IMR-90 (cell line): ENCODE measurements at regions not wholly inside any gene's neighbourhood (a gene's known extent, or its start where the extent isn't known, plus 50 kb on each side); places are given as distances from the start of the nearest gene placed in this dataset.

Source experiments
- CEBPB ChIP-seq: IDR thresholded peaks from 2 replicates; pipeline ENCODE4 v1.6.1; 2012; ENCODE audit warnings: low read depth, low read length, improper control_type of control experiment
- CTCF ChIP-seq: conservative IDR thresholded peaks from 2 replicates; pipeline ENCODE4 v1.5.1; 2012; ENCODE audit warnings: mild to moderate bottlenecking, low read depth, low read length, improper control_type of control experiment
- ELK1 ChIP-seq: fragments of 150-350 bp; IDR thresholded peaks from 2 replicates; pipeline ENCODE4 v1.6.1; 2016; ENCODE audit warnings: low read depth, mild to moderate bottlenecking, low read length, moderate library complexity, borderline replicate concordance
- FOS ChIP-seq: fragments of 150-350 bp; IDR thresholded peaks from 2 replicates; pipeline ENCODE4 v1.6.1; 2016; ENCODE audit warnings: low read depth, low read length
- MAZ ChIP-seq: IDR thresholded peaks from 2 replicates; pipeline ENCODE4 v1.6.1; 2012; ENCODE audit warnings: low read depth, mild to moderate bottlenecking, low read length, improper control_type of control experiment, moderate library complexity, borderline replicate concordance
- POLR2A ChIP-seq: IDR thresholded peaks from 2 replicates; pipeline ENCODE4 v1.6.1; 2012; ENCODE audit warnings: mild to moderate bottlenecking, low read depth, low read length
- RAD21 ChIP-seq: IDR thresholded peaks from 2 replicates; pipeline ENCODE4 v1.6.1; 2012; ENCODE audit warnings: low read length, improper control_type of control experiment
- RCOR1 ChIP-seq: IDR thresholded peaks from 2 replicates; pipeline ENCODE4 v1.6.1; 2012; ENCODE audit warnings: mild to moderate bottlenecking, low read length, improper control_type of control experiment; ENCODE audit not compliant: insufficient replicate concordance

GRCh38 chr11:39249566-39250365, 2209.7 kb downstream of the LRRC4C start:
- TF ChIP-seq CTCF, result no peak
- no peak for TF ChIP-seq MAZ
- no peak for TF ChIP-seq RCOR1
- TF ChIP-seq CEBPB, result no peak
- TF ChIP-seq RAD21, result no peak
- no peak for TF ChIP-seq POLR2A
- TF ChIP-seq FOS, result no peak
- no peak for TF ChIP-seq ELK1
